Chondrocyte (in vitro differentiated cells): ENCODE measurements at regions not wholly inside any gene's neighbourhood (a gene's known extent, or its start where the extent isn't known, plus 50 kb on each side); places are given as distances from the start of the nearest gene placed in this dataset.

Source experiments
- DNase-seq: peaks from one replicate; pipeline ENCODE4 v3.0.0; 2021; ENCODE audit warnings: mixed read lengths, low spot score
- H3K27ac Mint-ChIP-seq: one replicate; pipeline ENCODE4 v1.8.0; 2021; ENCODE audit warnings: mild to moderate bottlenecking, moderate library complexity, mixed read lengths; ENCODE audit not compliant: unreplicated experiment
- H3K27me3 Mint-ChIP-seq: 2 replicates; pipeline ENCODE4 v1.8.0; 2021; ENCODE audit warnings: low read depth, mixed read lengths
- H3K36me3 Mint-ChIP-seq: 2 replicates; pipeline ENCODE4 v1.8.0; 2021; ENCODE audit warnings: low read depth, mixed read lengths
- H3K4me1 Mint-ChIP-seq: 2 replicates; pipeline ENCODE4 v1.8.0; 2021; ENCODE audit warnings: low read depth, mild to moderate bottlenecking, mixed read lengths
- H3K4me3 Mint-ChIP-seq: one replicate; pipeline ENCODE4 v1.8.0; 2021; ENCODE audit warnings: mild to moderate bottlenecking, moderate library complexity, mixed read lengths; ENCODE audit not compliant: unreplicated experiment
- H3K9me3 Mint-ChIP-seq: 2 replicates; pipeline ENCODE4 v1.8.0; 2021; ENCODE audit warnings: low read depth, mixed read lengths
- TF ChIP-seq, protein P1 (sequence below): fragments of 200-600 bp; sonication (generic); IDR thresholded peaks from 2 replicates; pipeline ENCODE4 v1.5.0; 2021; ENCODE audit warnings: antibody characterized with exemption, mild to moderate bottlenecking, moderate library complexity

DNA sequence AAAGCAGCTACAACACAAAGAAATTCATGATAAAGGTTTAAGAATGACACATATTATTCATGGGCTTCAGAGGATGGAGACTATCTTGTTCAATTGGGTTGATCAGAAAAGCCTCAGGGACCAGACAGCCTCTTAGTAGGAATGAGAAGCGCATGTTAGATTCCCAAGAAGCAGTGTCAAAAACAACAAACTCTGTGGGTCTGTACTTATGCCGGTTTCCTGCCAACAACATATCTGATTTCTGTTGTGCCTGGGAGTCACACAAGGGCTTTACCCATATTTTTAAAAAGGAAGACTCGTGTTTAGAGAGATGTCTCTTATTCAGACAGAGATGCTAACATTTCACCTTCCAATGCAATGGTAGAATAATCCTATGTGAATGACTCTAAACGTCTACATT is 2180.6 kb upstream of the CELF4 start:
- no peak overlapping the region for H3K4me3 Mint-ChIP-seq
- H3K27me3 Mint-ChIP-seq, result peaks cover 2% of the 10 kb centered on the region
- no peak overlapping the region for H3K27ac Mint-ChIP-seq
- H3K9me3 Mint-ChIP-seq, result peaks cover 3% of the 10 kb centered on the region
- DNase-seq, result no peak
- peaks cover 11% of the 10 kb centered on the region for H3K4me1 Mint-ChIP-seq
- TF ChIP-seq, protein P1, sequence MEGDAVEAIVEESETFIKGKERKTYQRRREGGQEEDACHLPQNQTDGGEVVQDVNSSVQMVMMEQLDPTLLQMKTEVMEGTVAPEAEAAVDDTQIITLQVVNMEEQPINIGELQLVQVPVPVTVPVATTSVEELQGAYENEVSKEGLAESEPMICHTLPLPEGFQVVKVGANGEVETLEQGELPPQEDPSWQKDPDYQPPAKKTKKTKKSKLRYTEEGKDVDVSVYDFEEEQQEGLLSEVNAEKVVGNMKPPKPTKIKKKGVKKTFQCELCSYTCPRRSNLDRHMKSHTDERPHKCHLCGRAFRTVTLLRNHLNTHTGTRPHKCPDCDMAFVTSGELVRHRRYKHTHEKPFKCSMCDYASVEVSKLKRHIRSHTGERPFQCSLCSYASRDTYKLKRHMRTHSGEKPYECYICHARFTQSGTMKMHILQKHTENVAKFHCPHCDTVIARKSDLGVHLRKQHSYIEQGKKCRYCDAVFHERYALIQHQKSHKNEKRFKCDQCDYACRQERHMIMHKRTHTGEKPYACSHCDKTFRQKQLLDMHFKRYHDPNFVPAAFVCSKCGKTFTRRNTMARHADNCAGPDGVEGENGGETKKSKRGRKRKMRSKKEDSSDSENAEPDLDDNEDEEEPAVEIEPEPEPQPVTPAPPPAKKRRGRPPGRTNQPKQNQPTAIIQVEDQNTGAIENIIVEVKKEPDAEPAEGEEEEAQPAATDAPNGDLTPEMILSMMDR, result no peak
- H3K36me3 Mint-ChIP-seq, result no peaks in the 10 kb centered on the region

DNA sequence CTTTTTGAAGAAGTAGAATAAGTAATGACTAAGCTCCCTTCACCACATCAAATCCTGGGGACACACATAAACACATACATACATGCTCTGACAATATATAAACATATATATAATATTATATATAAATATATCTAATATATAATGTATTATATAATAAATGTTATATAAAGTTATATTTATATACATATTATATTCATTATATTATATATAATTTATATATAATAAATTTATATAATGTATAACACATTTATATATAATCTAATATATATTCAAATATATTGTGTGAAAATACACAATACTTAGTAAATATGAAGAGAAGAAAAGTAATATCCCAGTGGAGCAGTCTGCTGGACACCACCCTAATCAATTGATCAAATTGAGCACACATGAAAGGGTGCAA is 2177.9 kb upstream of the CELF4 start:
- H3K9me3 Mint-ChIP-seq, result no peaks in the 10 kb centered on the region
- H3K27ac Mint-ChIP-seq, result no peak overlapping the region
- H3K27me3 Mint-ChIP-seq, result peaks cover 2% of the 10 kb centered on the region
- no peaks in the 10 kb centered on the region for H3K36me3 Mint-ChIP-seq
- no peak for DNase-seq
- H3K4me1 Mint-ChIP-seq, result peaks cover 5% of the 10 kb centered on the region
- TF ChIP-seq, protein P1, result no peak
- H3K4me3 Mint-ChIP-seq, result no peak overlapping the region

DNA sequence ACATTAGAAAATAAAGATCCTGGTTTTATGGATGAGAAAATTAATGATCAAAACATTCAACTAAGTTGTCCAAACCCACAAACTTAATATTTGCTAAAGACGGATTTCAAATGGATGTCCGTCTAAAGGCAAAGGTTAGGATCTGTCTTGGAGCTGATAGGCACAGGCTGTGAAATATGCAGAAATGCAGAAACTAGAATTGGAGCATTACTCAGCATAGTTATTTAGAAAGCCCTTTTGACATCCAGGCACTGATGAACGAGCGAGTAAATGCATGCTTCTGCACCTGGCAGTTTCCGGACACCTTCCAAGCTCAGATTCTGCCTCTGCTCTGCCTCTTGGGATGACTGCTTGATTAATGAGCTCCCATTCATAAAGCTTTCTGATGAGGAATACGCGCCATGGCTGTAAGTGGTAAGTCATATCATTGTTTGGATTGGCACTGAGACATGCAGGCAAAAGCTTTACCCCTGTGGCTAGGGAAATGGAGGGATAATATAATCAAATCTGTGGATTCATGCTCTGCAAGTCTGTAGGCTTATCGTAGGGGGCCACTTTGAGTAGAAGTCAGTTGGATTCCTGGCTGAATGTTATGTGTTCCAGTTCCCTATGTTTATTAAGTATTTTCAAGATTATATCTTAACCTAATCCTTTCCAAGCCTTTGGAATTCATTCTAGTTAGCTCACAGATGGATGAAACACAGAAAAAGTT is 2176.3 kb upstream of the CELF4 start:
- Mint-ChIP-seq H3K27ac (no peak overlapping the region), H3K36me3 (no peaks in the 10 kb centered on the region), H3K4me1 (peaks cover 5% of the 10 kb centered on the region), H3K4me3 (no peak overlapping the region), H3K9me3 (no peaks in the 10 kb centered on the region), H3K27me3 (peaks cover 2% of the 10 kb centered on the region)
- TF ChIP-seq, protein P1, result no peak
- no peak for DNase-seq

DNA sequence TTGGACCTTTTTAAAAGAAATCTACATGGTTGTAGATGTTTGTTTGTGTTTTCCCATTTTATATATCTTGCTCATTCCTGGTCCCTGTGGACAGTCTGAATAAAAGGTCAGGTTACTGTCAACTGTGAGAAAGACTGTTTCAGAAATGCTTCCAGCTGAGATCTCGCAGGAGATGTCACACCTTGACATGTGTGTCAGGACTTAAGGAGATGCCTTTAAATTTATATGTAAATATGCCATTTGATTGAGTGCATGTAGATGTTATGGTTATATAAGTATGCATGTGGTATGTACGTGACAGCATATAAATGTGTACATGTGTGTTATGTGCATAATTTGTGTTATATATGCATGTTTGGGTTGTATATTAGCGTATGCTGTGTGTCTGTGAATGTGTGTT is 2172.3 kb upstream of the CELF4 start:
- Mint-ChIP-seq H3K4me1 (no peaks in the 10 kb centered on the region), H3K4me3 (no peak overlapping the region)

DNA sequence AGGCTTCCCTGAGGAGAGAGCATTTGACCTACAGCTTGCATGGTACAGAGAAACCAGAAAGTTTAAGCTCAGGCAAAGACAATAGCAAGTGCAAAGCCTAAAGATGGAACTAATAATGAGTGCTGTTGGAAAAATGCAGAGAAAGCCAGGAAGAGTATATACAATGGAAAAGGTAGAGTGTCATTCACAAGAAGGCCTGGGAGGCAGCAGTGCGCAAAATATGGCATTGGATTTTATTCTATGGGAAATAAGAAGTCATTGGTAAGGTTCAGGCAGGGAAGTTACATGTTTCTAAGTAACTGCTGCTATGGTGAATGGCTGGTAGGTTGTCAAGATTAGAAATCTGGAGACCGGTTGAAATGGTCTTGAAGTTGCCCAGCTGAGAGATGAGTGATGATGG is 2167.3 kb upstream of the CELF4 start:
- Mint-ChIP-seq H3K27me3 (no peaks in the 10 kb centered on the region), H3K27ac (no peak overlapping the region), H3K4me3 (no peak overlapping the region), H3K36me3 (no peaks in the 10 kb centered on the region), H3K4me1 (no peaks in the 10 kb centered on the region), H3K9me3 (no peaks in the 10 kb centered on the region)
- TF ChIP-seq, protein P1, result no peak
- DNase-seq, result no peak

More for the DNA sequence above, 2172.3 kb upstream of the CELF4 start:
- Mint-ChIP-seq H3K9me3 (no peaks in the 10 kb centered on the region), H3K36me3 (no peaks in the 10 kb centered on the region), H3K27me3 (no peaks in the 10 kb centered on the region), H3K27ac (no peak overlapping the region)
- no peak for DNase-seq
- TF ChIP-seq, protein P1, result no peak
